Right ventricle myocardium inferior (tissue), 1 donor: ENCODE measurements at regions not wholly inside any gene's neighbourhood (a gene's known extent, or its start where the extent isn't known, plus 50 kb on each side); places are given as distances from the start of the nearest gene placed in this dataset.

ENCODE experiments used
- ATAC-seq: fragments of 200-7000 bp; cut with Tn5 transposase; one replicate; pipeline ENCODE4 v1.9.1; 2020; ENCODE audit warnings: mild to moderate bottlenecking, moderate library complexity
- DNase-seq: peaks from one replicate; pipeline ENCODE4 v3.0.0; 2021; ENCODE audit errors: missing footprints
- intact Hi-C: fragments of 100-400 bp; cut with DNase I; formaldehyde crosslinking; loops from one replicate; pipeline ENCODE4 v1.11.0; 2022
- donor health status: DM: no; HTN: yes; CAD: no; lungs with severe emphysema.

- DNase-seq (no peak), ATAC-seq (no peak)
- intact Hi-C loops, result no loop called here
These were observed 895.8 kb downstream of the TSN start for GRCh38 chr2:122651236-122651635.

- no peak for ATAC-seq
- no peak for DNase-seq
- intact Hi-C loops, result no loop called here
These were observed 896.3 kb downstream of the TSN start for GRCh38 chr2:122651780-122652179.

- intact Hi-C loops, result no loop called here
- ATAC-seq (no peak), DNase-seq (no peak)
These were observed 897.2 kb downstream of the TSN start for GRCh38 chr2:122652670-122653069.

- DNase-seq (no peak), ATAC-seq (no peak)
- intact Hi-C loops, result no loop called here
These were observed 901.0 kb downstream of the TSN start for GRCh38 chr2:122656403-122656802.

GRCh38 chr2:122660786-122661634, 905.6 kb downstream of the TSN start:
- DNase-seq (peak; percentile 58), ATAC-seq (no peak)
- intact Hi-C loops, result no loop called here

GRCh38 chr2:122663620-122664019, 908.2 kb downstream of the TSN start:
- DNase-seq, result no peak
- no peak for ATAC-seq
- intact Hi-C loops, result no loop called here

GRCh38 chr2:122669627-122670026, 914.2 kb downstream of the TSN start:
- intact Hi-C loops, result no loop called here
- DNase-seq (no peak), ATAC-seq (no peak)

GRCh38 chr2:122670897-122671296, 915.4 kb downstream of the TSN start:
- intact Hi-C loops, result no loop called here
- no peak for ATAC-seq
- no peak for DNase-seq

GRCh38 chr2:122680662-122681061, 925.2 kb downstream of the TSN start:
- intact Hi-C loops, result no loop called here
- ATAC-seq (no peak), DNase-seq (no peak)

- DNase-seq (no peak), ATAC-seq (no peak)
- intact Hi-C loops, result no loop called here
These were observed 926.2 kb downstream of the TSN start for GRCh38 chr2:122681626-122682025.

GRCh38 chr2:122682356-122682755, 926.9 kb downstream of the TSN start:
- ATAC-seq (no peak), DNase-seq (no peak)
- intact Hi-C loops, result no loop called here

GRCh38 chr2:122683018-122683417, 927.6 kb downstream of the TSN start:
- ATAC-seq, result no peak
- DNase-seq, result no peak
- intact Hi-C loops, result no loop called here

- no peak for ATAC-seq
- DNase-seq, result no peak
- intact Hi-C loops, result no loop called here
These were observed 937.1 kb downstream of the TSN start for GRCh38 chr2:122692400-122693083.

- DNase-seq, result no peak
- ATAC-seq, result no peak
- intact Hi-C loops, result no loop called here
These were observed 942.0 kb downstream of the TSN start for GRCh38 chr2:122697415-122697814.

GRCh38 chr2:122703676-122704075, 948.2 kb downstream of the TSN start:
- DNase-seq (no peak), ATAC-seq (no peak)
- intact Hi-C loops, result no loop called here

- DNase-seq, result no peak
- intact Hi-C loops, result no loop called here
- ATAC-seq, result no peak
These were observed 948.7 kb downstream of the TSN start for GRCh38 chr2:122704109-122704563.

- intact Hi-C loops, result no loop called here
- DNase-seq (no peak), ATAC-seq (no peak)
These were observed 950.3 kb downstream of the TSN start for GRCh38 chr2:122705746-122706145.

- DNase-seq (no peak), ATAC-seq (no peak)
- intact Hi-C loops, result no loop called here
These were observed 951.3 kb downstream of the TSN start for GRCh38 chr2:122706757-122707223.

- ATAC-seq (no peak), DNase-seq (no peak)
- intact Hi-C loops, result no loop called here
These were observed 951.9 kb downstream of the TSN start for GRCh38 chr2:122707224-122707824.

- ATAC-seq (no peak), DNase-seq (no peak)
- intact Hi-C loops, result no loop called here
These were observed 954.6 kb downstream of the TSN start for GRCh38 chr2:122710049-122710448.
